KOPT-K1 (cell line): ENCODE measurements at regions not wholly inside any gene's neighbourhood (a gene's known extent, or its start where the extent isn't known, plus 50 kb on each side); places are given as distances from the start of the nearest gene placed in this dataset.

Experiments used
- H3K27ac ChIP-seq: fragments of 200-600 bp; sonication (generic); 2 replicates; pipeline ENCODE4 v1.5.1; 2016; ENCODE audit warnings: antibody characterized with exemption, mild to moderate bottlenecking, low read depth, low read length; ENCODE audit not compliant: poor library complexity, severe bottlenecking
- H3K36me3 ChIP-seq: fragments of 200-600 bp; sonication (generic); 2 replicates; pipeline ENCODE4 v1.5.1; 2017; ENCODE audit warnings: antibody characterized with exemption, mild to moderate bottlenecking, low read length, moderate library complexity; ENCODE audit not compliant: insufficient read depth
- H3K9me3 ChIP-seq: fragments of 200-600 bp; sonication (generic); 2 replicates; pipeline ENCODE4 v1.5.1; 2017; ENCODE audit warnings: antibody characterized with exemption, low read length, mild to moderate bottlenecking; ENCODE audit not compliant: insufficient read depth, poor library complexity, severe bottlenecking

GRCh38 chr6:22696481-22696880 is 127.1 kb downstream of the HDGFL1 start:
- Histone ChIP-seq H3K9me3 (no peaks in the 10 kb centered on the region), H3K27ac (no peak overlapping the region), H3K36me3 (no peaks in the 10 kb centered on the region)

GRCh38 chr6:22697306-22697705 is 127.9 kb downstream of the HDGFL1 start:
- H3K27ac ChIP-seq = no peak overlapping the region
- no peaks in the 10 kb centered on the region for H3K9me3 ChIP-seq
- H3K36me3 ChIP-seq = no peaks in the 10 kb centered on the region

- H3K36me3 ChIP-seq = no peaks in the 10 kb centered on the region
- no peak overlapping the region for H3K27ac ChIP-seq
- H3K9me3 ChIP-seq = no peaks in the 10 kb centered on the region
Observed at GRCh38 chr6:22699151-22699550, 129.8 kb downstream of the HDGFL1 start.

GRCh38 chr6:22706651-22707050 is 137.3 kb downstream of the HDGFL1 start:
- Histone ChIP-seq H3K27ac (no peak overlapping the region), H3K9me3 (no peaks in the 10 kb centered on the region), H3K36me3 (no peaks in the 10 kb centered on the region)

GRCh38 chr6:22708469-22708868 is 139.1 kb downstream of the HDGFL1 start:
- Histone ChIP-seq H3K9me3 (no peaks in the 10 kb centered on the region), H3K36me3 (no peaks in the 10 kb centered on the region), H3K27ac (no peak overlapping the region)

GRCh38 chr6:22709803-22710202 is 140.4 kb downstream of the HDGFL1 start:
- Histone ChIP-seq H3K27ac (no peak overlapping the region), H3K36me3 (no peaks in the 10 kb centered on the region), H3K9me3 (no peaks in the 10 kb centered on the region)

GRCh38 chr6:22716721-22717120 is 147.4 kb downstream of the HDGFL1 start:
- Histone ChIP-seq H3K27ac (no peak overlapping the region), H3K36me3 (no peaks in the 10 kb centered on the region), H3K9me3 (no peaks in the 10 kb centered on the region)

- Histone ChIP-seq H3K9me3 (peaks cover 12% of the 10 kb centered on the region), H3K27ac (no peak overlapping the region), H3K36me3 (no peaks in the 10 kb centered on the region)
Observed at GRCh38 chr6:22717915-22718314, 148.5 kb downstream of the HDGFL1 start.

- Histone ChIP-seq H3K27ac (no peak overlapping the region), H3K36me3 (no peaks in the 10 kb centered on the region), H3K9me3 (peaks cover 25% of the 10 kb centered on the region)
Observed at GRCh38 chr6:22722913-22723312, 153.5 kb downstream of the HDGFL1 start.

- Histone ChIP-seq H3K9me3 (peaks cover 23% of the 10 kb centered on the region), H3K36me3 (no peaks in the 10 kb centered on the region), H3K27ac (no peak overlapping the region)
Observed at GRCh38 chr6:22726966-22727365, 157.6 kb downstream of the HDGFL1 start.

GRCh38 chr6:22727710-22728109 is 158.3 kb downstream of the HDGFL1 start:
- Histone ChIP-seq H3K36me3 (no peaks in the 10 kb centered on the region), H3K9me3 (peaks cover 15% of the 10 kb centered on the region), H3K27ac (no peak overlapping the region)

GRCh38 chr6:22732176-22732970 is 163.0 kb downstream of the HDGFL1 start:
- H3K9me3 ChIP-seq = no peaks in the 10 kb centered on the region
- H3K36me3 ChIP-seq = no peaks in the 10 kb centered on the region
- H3K27ac ChIP-seq = no peak overlapping the region

GRCh38 chr6:22736740-22737139 is 167.4 kb downstream of the HDGFL1 start:
- Histone ChIP-seq H3K27ac (no peak overlapping the region), H3K36me3 (no peaks in the 10 kb centered on the region), H3K9me3 (no peaks in the 10 kb centered on the region)

- no peak overlapping the region for H3K27ac ChIP-seq
- H3K36me3 ChIP-seq = no peaks in the 10 kb centered on the region
- H3K9me3 ChIP-seq = no peaks in the 10 kb centered on the region
Observed at GRCh38 chr6:22737331-22737730, 168.0 kb downstream of the HDGFL1 start.

- no peaks in the 10 kb centered on the region for H3K36me3 ChIP-seq
- no peak overlapping the region for H3K27ac ChIP-seq
- H3K9me3 ChIP-seq = no peaks in the 10 kb centered on the region
Observed at GRCh38 chr6:22738194-22738593, 168.8 kb downstream of the HDGFL1 start.

- H3K36me3 ChIP-seq = no peaks in the 10 kb centered on the region
- no peaks in the 10 kb centered on the region for H3K9me3 ChIP-seq
- no peak overlapping the region for H3K27ac ChIP-seq
Observed at GRCh38 chr6:22747571-22747970, 178.2 kb downstream of the HDGFL1 start.
